DMS79 (cell line): ENCODE measurements at regions not wholly inside any gene's neighbourhood (a gene's known extent, or its start where the extent isn't known, plus 50 kb on each side); places are given as distances from the start of the nearest gene placed in this dataset.

Experiments used
- DNase-seq: peaks from one replicate; lab custom pipeline; 2025; lab: John Stamatoyannopoulos, UW

GRCh38 chr4:133046156-133046555 lies 102.9 kb upstream of the PCDH10 start:
- DNase-seq = no peak

- no peak for DNase-seq
Measured at GRCh38 chr4:133058701-133059100, 90.4 kb upstream of the PCDH10 start.

- DNase-seq = no peak
Measured at GRCh38 chr4:133059117-133059516, 90.0 kb upstream of the PCDH10 start.

GRCh38 chr4:133062851-133063250 lies 86.2 kb upstream of the PCDH10 start:
- DNase-seq = no peak

- no peak for DNase-seq
Measured at GRCh38 chr4:133068083-133068482, 81.0 kb upstream of the PCDH10 start.

GRCh38 chr4:133081246-133081645 lies 67.8 kb upstream of the PCDH10 start:
- DNase-seq = no peak

- DNase-seq = no peak
Measured at GRCh38 chr4:133084421-133084820, 64.7 kb upstream of the PCDH10 start.

GRCh38 chr4:133095591-133095990 lies 53.5 kb upstream of the PCDH10 start:
- DNase-seq = no peak

GRCh38 chr4:133096972-133097371 lies 52.1 kb upstream of the PCDH10 start:
- no peak for DNase-seq
